Ramos (cell line): ENCODE measurements at regions not wholly inside any gene's neighbourhood (a gene's known extent, or its start where the extent isn't known, plus 50 kb on each side); places are given as distances from the start of the nearest gene placed in this dataset.
"Not testable (repeated sequence)": the region's sequence is repeated elsewhere in the genome, so short reads cannot be mapped to it uniquely, and the experiment has no call there.

Experiments used
- in situ Hi-C: fragments of 300-500 bp; cut with MboI; formaldehyde crosslinking; loops from one replicate; pipeline ENCODE4 v1.14.3; 2022; ENCODE audit warnings: low sequenced_read_pairs; ENCODE audit not compliant: unreplicated experiment

GRCh38 chr2:14480906-14481305 lies 151.6 kb upstream of the LRATD1 start:
- in situ Hi-C loops = no loop called here

GRCh38 chr2:14492920-14493503 lies 139.5 kb upstream of the LRATD1 start:
- in situ Hi-C loops = no loop called here

GRCh38 chr2:14494759-14495158 lies 137.8 kb upstream of the LRATD1 start:
- in situ Hi-C loops = no loop called here

GRCh38 chr2:14501061-14501460 lies 131.5 kb upstream of the LRATD1 start:
- in situ Hi-C loops = no loop called here

GRCh38 chr2:14506955-14507354 lies 125.6 kb upstream of the LRATD1 start:
- in situ Hi-C loops = not testable (repeated sequence)

GRCh38 chr2:14511541-14511940 lies 121.0 kb upstream of the LRATD1 start:
- in situ Hi-C loops = no loop called here

GRCh38 chr2:14513903-14514302 lies 118.6 kb upstream of the LRATD1 start:
- in situ Hi-C loops = no loop called here

- in situ Hi-C loops = no loop called here
These were observed 115.7 kb upstream of the LRATD1 start for GRCh38 chr2:14516844-14517243.

GRCh38 chr2:14517731-14518130 lies 114.8 kb upstream of the LRATD1 start:
- in situ Hi-C loops = no loop called here

- in situ Hi-C loops = no loop called here
These were observed 112.1 kb upstream of the LRATD1 start for GRCh38 chr2:14520385-14520945.

- in situ Hi-C loops = no loop called here
These were observed 108.3 kb upstream of the LRATD1 start for GRCh38 chr2:14524041-14524802.

GRCh38 chr2:14524803-14525080 lies 107.8 kb upstream of the LRATD1 start:
- in situ Hi-C loops = no loop called here

- in situ Hi-C loops = no loop called here
These were observed 102.0 kb upstream of the LRATD1 start for GRCh38 chr2:14530506-14530905.

GRCh38 chr2:14533131-14533757 lies 99.3 kb upstream of the LRATD1 start:
- in situ Hi-C loops = no loop called here

GRCh38 chr2:14535156-14535555 lies 97.4 kb upstream of the LRATD1 start:
- in situ Hi-C loops = no loop called here

GRCh38 chr2:14536976-14537375 lies 95.5 kb upstream of the LRATD1 start:
- in situ Hi-C loops = no loop called here

GRCh38 chr2:14540015-14540414 lies 92.5 kb upstream of the LRATD1 start:
- in situ Hi-C loops = no loop called here

- in situ Hi-C loops = no loop called here
These were observed 89.2 kb upstream of the LRATD1 start for GRCh38 chr2:14543284-14543683.

- in situ Hi-C loops = no loop called here
These were observed 88.3 kb upstream of the LRATD1 start for GRCh38 chr2:14544247-14544646.

- in situ Hi-C loops = no loop called here
These were observed 84.7 kb upstream of the LRATD1 start for GRCh38 chr2:14547830-14548229.

GRCh38 chr2:14550658-14551057 lies 81.9 kb upstream of the LRATD1 start:
- in situ Hi-C loops = no loop called here

- in situ Hi-C loops = no loop called here
These were observed 81.4 kb upstream of the LRATD1 start for GRCh38 chr2:14551069-14551468.
